ENCODE measurements at regions not wholly inside any gene's neighbourhood (a gene's known extent, or its start where the extent isn't known, plus 50 kb on each side); places are given as distances from the start of the nearest gene placed in this dataset.

DNA sequence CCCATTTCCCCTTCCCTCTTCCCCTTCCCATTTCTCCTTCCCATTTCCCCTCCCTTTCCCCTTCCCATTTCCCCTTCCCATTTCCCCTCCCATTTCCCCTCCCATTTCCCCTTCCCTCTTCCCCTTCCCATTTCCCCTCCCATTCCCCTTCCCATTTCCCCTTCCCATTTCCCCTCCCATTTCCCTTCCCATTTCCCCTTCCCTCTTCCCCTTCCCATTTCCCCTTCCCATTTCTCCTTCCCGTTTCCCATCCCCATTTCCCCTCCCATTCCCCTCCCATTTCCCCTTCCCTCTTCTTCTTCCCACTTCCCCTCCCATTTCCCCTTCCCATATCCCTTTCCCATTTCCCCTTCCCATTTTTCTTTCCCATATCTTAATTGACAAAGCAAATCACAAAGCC is 109.0 kb downstream of the OLFM1 start:
- DNase-seq, result no peak

DNA sequence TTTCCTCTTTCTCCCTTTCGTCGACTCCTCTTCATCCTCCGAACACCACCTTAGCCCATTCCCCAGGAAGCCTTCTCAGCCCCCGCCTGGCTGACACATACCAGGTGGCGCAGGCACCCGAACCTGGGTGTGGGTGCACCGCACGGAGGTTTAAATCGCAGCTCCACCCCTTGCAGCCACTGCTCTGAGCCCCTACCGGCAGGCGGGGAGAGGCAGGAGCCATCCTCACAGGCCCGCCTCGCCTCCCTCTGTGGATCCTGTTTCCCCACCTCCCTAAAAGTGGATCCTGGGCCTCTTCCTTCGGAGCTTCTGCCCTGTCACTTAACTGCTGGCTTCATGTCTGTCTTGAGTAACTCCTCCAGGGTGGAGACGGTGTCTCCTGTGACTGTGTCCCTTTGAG is 110.7 kb downstream of the OLFM1 start:
- DNase-seq, result no peak

- no peak for DNase-seq
These were observed 111.3 kb downstream of the OLFM1 start for GRCh38 chr9:135198586-135199285.

GRCh38 chr9:135199489-135199888 is 112.0 kb downstream of the OLFM1 start:
- no peak for DNase-seq

GRCh38 chr9:135201711-135202110 is 114.2 kb downstream of the OLFM1 start:
- no peak for DNase-seq

- no peak for DNase-seq
These were observed 116.7 kb downstream of the OLFM1 start for GRCh38 chr9:135204177-135204576.

DNA sequence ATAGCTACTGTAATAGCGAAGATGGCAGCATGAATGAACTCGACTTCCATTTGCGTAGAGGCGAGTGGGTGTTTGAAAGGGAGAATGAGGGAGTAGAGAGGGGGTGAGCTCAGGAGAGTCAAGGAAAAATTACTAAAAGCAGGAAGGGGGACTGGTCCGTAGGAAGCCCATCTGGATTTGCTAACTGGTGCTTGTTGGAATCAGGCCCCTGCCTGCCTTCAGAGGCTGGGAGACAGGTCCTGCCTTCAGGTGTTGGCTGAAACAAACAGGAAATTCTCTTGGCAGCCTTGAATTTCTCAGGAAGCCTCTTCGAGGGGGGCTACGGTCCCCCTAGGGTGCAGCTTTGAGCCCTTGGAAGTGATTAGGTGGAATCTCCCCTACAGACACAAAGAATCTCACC is 121.7 kb downstream of the OLFM1 start:
- DNase-seq, result no peak

DNA sequence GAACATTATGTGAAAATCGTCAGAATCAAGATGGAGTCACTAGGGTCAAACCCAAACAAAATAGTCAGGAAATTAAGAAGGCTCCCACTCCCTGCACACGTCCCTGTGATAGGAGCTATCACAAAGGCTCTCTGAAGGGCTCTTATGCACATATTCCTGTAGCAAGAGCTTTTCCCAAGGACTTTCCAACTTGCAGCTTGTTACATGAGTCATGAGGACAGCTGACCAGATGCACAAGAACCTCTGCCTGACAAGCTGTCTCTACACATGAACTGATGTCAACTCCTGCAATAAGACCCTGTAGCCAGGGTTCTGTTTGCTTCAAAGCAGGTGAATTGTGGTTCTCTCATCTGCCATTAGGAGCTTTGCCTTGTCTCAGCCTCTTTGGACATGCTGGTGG is 122.4 kb downstream of the OLFM1 start:
- no peak for DNase-seq

DNA sequence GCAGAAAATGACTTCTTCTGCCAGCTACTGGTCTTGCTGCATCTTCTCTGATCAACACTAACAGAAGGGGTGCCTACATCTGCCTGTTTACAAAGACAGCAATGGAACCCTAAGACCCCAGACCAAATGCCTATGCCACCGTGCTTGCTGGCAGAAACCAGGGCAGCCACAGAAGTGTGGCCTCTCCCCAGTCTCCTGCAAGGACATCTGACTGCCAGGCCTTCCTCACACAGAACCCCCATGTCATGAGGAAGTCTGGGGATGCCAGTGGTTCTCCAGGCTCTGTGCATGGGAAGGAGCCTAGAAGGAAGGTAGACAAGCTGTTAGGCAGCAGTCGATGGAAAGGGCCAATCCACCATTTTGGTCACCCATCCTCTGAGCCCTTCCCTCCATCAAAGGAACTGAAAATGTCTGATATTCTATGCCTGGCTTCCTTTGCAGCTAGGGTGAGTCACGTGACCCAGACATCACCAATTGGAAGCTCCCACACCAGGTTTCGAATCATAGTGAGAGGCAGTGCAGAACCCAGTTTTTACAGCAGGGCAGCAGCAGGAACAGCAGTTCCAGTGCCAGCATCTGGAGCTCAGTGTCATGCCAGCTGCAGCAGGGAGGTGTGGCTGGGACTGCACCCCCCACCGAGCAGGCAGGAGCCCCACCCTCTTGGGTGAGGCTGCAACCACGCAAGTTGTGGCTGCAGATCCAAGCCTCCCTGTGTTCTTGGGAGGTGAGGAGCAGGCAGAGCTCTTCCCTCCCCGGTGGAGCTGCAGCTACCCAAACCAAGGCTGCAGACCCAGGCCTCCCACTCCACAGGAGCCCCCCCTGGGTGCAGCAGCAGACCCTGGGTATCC is 123.4 kb downstream of the OLFM1 start:
- no peak for DNase-seq

- DNase-seq, result no peak
These were observed 124.0 kb downstream of the OLFM1 start for GRCh38 chr9:135211524-135211890.

DNA sequence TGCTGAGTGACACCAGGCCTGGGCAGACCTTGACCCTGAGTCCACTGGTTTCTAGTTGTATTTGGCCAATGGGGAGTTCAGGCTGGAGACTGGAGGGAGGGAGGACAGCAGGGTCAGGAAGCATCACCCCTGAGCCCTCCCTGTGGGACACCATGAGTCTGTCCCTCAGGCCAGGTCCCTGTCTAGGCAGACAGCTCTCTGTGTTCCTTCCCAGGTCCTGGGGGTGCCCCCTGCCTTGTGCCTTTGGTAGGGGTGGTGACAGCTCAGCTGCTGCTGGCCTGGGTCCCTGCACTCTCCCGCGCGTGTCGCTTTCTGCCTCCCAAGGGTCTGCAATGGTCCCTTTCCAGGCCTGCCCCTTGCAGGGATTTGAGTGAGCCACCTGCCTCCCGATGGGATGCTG is 125.5 kb downstream of the OLFM1 start:
- no peak for DNase-seq

GRCh38 chr9:135213566-135213965 is 126.1 kb downstream of the OLFM1 start:
- DNase-seq, result no peak

DNA sequence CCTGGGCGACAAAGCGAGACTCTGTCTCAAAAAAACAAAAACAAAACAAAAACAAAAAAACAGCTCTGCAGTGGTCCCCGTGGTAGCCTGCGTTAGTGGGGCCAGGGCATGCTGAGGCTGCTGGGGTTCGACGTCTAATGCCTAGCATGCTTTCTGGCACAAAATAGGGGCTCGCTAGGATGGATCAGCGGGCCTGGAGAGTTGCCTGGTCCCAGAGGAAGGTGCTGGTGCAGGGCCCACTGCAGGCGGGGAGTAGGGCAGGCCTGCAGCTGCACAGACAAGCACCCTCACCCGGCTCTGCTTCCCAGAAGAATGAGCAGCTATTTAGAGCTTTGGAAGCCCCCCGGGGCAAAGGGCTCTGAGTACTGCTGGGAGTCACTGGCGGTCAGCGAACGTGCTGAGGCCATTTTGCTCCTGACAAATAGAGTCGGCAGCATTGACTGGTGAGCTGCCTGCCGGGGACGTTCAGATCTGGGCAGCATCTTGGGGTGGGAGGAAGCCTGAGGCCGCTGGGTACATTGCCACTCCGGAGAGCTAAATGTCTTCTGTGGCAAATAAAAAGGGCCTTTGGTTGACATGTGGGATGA is 126.7 kb downstream of the OLFM1 start:
- no peak for DNase-seq

GRCh38 chr9:135214706-135215105 is 127.2 kb downstream of the OLFM1 start:
- DNase-seq, result no peak

DNA sequence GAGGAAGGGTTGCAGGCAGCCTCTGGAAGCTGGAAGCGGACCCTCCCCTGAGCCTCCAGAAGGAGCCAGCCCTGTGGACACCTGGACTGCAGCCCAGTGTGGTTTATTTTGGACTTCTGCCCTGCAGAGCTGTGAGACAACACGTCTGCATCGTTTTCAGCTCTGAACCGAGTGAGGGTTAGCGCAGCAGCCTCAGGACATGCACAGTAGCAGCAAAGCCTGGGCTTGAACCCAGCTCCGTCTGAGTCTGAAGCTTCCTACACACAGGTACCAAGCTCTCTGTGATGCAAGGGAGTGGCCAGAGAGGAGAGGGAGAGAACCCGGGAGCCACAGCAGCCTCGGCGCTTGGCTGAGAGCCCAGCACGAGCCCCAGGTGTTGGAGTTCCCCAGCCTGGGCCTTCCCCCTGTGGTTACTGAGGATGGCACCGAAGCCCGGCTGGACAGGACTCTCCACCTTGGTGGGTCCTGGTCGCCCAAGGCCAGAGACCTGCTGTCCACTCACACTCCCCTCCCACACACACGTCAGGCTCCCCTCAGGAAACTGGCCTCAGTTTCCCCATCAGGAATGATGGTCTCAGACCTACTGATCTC is 128.2 kb downstream of the OLFM1 start:
- no peak for DNase-seq

GRCh38 chr9:135216236-135216635 is 128.8 kb downstream of the OLFM1 start:
- no peak for DNase-seq

GRCh38 chr9:135216791-135217441 is 129.4 kb downstream of the OLFM1 start:
- DNase-seq, result no peak

- no peak for DNase-seq
These were observed 130.4 kb downstream of the OLFM1 start for GRCh38 chr9:135217836-135218235.

GRCh38 chr9:135218331-135219225 is 131.1 kb downstream of the OLFM1 start:
- DNase-seq, result no peak

- no peak for DNase-seq
These were observed 132.5 kb downstream of the OLFM1 start for GRCh38 chr9:135219676-135220600.
